ENCODE measurements at regions not wholly inside any gene's neighbourhood (a gene's known extent, or its start where the extent isn't known, plus 50 kb on each side); places are given as distances from the start of the nearest gene placed in this dataset.

- in situ Hi-C loops (cut with MboI; ENCODE audit: low pct_ligation_motif_present in 1 of 4, low pct_unique_long_range_greater_than_20kb in 1 of 4, low sequenced_read_pairs in 3 of 4) = no loop called here
- Histone ChIP-seq H3K27ac (no peak overlapping the region), H3K27me3 (no peaks in the 10 kb centered on the region), H3K36me3 (no peaks in the 10 kb centered on the region), H3K9me3 (no peaks in the 10 kb centered on the region), H3K4me1 (no peaks in the 10 kb centered on the region), H3K4me3 (no peak overlapping the region)
- 50 to 62% methylated on average over 1 of the region's 1 CpG for WGBS, 2 donors (ENCODE audit: low coverage in 1 of 2)
- no peak for DNase-seq
- intact Hi-C loops (cut with DNase I; ENCODE audit: low total_unique reads) = no loop called here
- TF ChIP-seq POLR2AphosphoS5 (IDR thresholded peaks at IDR 0.05) = no peak
These were observed 296.1 kb downstream of the EPHA4 start for GRCh38 chr2:221276033-221276432.

DNA sequence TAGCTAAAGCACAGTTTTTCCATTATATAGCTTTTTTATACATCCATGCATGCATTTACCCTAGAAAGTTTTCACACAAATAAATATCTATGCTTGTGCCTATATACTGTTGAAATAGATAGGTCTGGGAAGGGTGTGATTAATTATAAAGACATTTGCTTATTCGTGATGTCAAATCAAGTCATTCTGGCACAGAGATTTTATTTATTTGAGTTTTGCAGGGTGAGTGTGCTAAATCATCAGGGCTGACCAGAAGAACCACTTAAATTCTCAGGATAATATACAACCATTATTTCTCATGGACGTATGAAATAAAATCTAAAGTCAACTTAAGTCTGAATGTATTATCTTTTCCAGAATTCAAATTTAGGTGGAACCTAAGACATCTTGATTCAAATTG lies 295.5 kb downstream of the EPHA4 start:
- intact Hi-C loops (cut with DNase I; ENCODE audit: low total_unique reads) (no loop called here), in situ Hi-C loops (cut with MboI; ENCODE audit: low pct_ligation_motif_present in 1 of 4, low pct_unique_long_range_greater_than_20kb in 1 of 4, low sequenced_read_pairs in 3 of 4) (no loop called here)
- H3K4me3 ChIP-seq = no peak overlapping the region
- H3K36me3 ChIP-seq = no peaks in the 10 kb centered on the region
- no peaks in the 10 kb centered on the region for H3K4me1 ChIP-seq
- DNase-seq = no peak
- no peaks in the 10 kb centered on the region for H3K27me3 ChIP-seq
- 76 to 80% methylated on average over 2 of the region's 2 CpGs for WGBS, 2 donors (ENCODE audit: low coverage in 1 of 2)
- H3K27ac ChIP-seq = no peak overlapping the region
- TF ChIP-seq CTCF (IDR thresholded peaks at IDR 0.05) = no peak
- H3K9me3 ChIP-seq = no peaks in the 10 kb centered on the region

- H3K4me1 ChIP-seq = no peaks in the 10 kb centered on the region
- in situ Hi-C loops (cut with MboI; ENCODE audit: low pct_ligation_motif_present in 1 of 4, low pct_unique_long_range_greater_than_20kb in 1 of 4, low sequenced_read_pairs in 3 of 4) = no loop called here
- H3K9me3 ChIP-seq = no peaks in the 10 kb centered on the region
- WGBS, 2 donors (ENCODE audit: low coverage in 1 of 2) = 95 to 98% methylated on average over 2 to 4 of the region's 4 CpGs
- no peak overlapping the region for H3K4me3 ChIP-seq
- H3K36me3 ChIP-seq = no peaks in the 10 kb centered on the region
- no peaks in the 10 kb centered on the region for H3K27me3 ChIP-seq
- H3K27ac ChIP-seq = no peak overlapping the region
- DNase-seq = no peak
- intact Hi-C loops (cut with DNase I; ENCODE audit: low total_unique reads) = no loop called here
- no peak for TF ChIP-seq EP300 (IDR thresholded peaks at IDR 0.05; ENCODE audit: low read depth)
- TF ChIP-seq POLR2AphosphoS5 (IDR thresholded peaks at IDR 0.05) = no peak
- no peak for TF ChIP-seq POLR2A (IDR thresholded peaks at IDR 0.05)
- no peak for TF ChIP-seq CTCF (IDR thresholded peaks at IDR 0.05)
These were observed 289.7 kb downstream of the EPHA4 start for GRCh38 chr2:221282386-221282785.

DNA sequence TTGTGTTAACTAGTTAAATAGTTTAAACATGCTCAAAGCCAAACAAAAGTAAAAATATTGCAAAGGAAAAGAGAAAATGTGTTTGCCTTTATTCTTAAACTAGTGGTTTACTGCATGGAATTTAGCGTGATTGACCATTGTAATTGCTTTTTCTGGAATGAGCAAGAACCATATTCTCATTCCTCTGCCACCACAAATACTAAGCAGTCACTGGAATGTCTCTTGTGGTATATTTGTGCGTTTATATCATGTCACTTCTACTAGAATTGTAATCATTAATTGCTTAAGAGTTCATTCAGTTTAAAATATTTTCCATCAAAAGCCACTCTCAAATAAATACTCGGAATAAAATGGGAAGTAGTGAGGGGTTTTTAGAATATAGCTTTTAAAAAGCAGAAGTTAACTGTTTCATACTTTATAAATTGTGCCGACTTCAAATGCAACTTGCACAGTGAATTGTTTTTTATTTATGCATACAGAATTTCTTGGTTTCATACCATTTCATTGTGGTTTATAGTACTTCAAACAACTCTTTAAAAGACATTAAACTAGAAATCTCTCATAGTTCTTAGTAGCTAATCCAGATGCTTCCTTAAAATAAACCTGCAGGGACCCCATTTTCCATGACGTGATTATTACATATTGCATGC lies 288.1 kb downstream of the EPHA4 start:
- no peak overlapping the region for H3K27ac ChIP-seq
- H3K9me3 ChIP-seq = no peaks in the 10 kb centered on the region
- no peaks in the 10 kb centered on the region for H3K27me3 ChIP-seq
- no peak overlapping the region for H3K4me3 ChIP-seq
- no peak for DNase-seq
- H3K4me1 ChIP-seq = no peaks in the 10 kb centered on the region
- 61 to 68% methylated on average over 5 of the region's 5 CpGs for WGBS, 2 donors (ENCODE audit: low coverage in 1 of 2)
- no peaks in the 10 kb centered on the region for H3K36me3 ChIP-seq
- TF ChIP-seq CTCF (IDR thresholded peaks at IDR 0.05) (no peak), EP300 (IDR thresholded peaks at IDR 0.05; ENCODE audit: low read depth) (no peak), POLR2A (IDR thresholded peaks at IDR 0.05) (no peak), POLR2AphosphoS5 (IDR thresholded peaks at IDR 0.05) (no peak)
- in situ Hi-C loops (cut with MboI; ENCODE audit: low pct_ligation_motif_present in 1 of 4, low pct_unique_long_range_greater_than_20kb in 1 of 4, low sequenced_read_pairs in 3 of 4) (no loop called here), intact Hi-C loops (cut with DNase I; ENCODE audit: low total_unique reads) (no loop called here)

DNA sequence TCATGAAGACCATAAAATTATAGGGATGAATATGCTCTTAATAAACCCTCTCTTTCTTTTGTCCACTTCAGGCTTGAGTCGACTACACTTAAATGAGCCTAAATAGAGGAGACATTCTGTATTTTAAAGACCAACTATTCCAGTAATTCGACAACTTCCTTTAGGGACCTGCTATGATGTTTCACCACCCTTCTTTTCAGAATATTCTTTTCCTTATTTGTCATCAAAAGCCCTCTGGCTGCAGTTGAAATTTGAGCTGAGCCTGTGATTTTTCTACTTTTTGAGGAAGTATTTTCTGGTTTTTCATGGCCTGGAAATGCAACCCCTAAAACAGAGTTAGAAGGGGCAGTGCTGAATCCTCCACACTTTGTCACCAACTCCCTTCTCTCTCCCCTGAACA lies 287.0 kb downstream of the EPHA4 start:
- DNase-seq = no peak
- no peaks in the 10 kb centered on the region for H3K27me3 ChIP-seq
- in situ Hi-C loops (cut with MboI; ENCODE audit: low pct_ligation_motif_present in 1 of 4, low pct_unique_long_range_greater_than_20kb in 1 of 4, low sequenced_read_pairs in 3 of 4) = no loop called here
- no peak overlapping the region for H3K27ac ChIP-seq
- H3K4me1 ChIP-seq = no peaks in the 10 kb centered on the region
- H3K4me3 ChIP-seq = no peak overlapping the region
- H3K36me3 ChIP-seq = no peaks in the 10 kb centered on the region
- 75 to 100% methylated on average over 2 of the region's 2 CpGs for WGBS, 2 donors (ENCODE audit: low coverage in 1 of 2)
- TF ChIP-seq EP300 (IDR thresholded peaks at IDR 0.05; ENCODE audit: low read depth) (no peak), POLR2AphosphoS5 (IDR thresholded peaks at IDR 0.05) (no peak), POLR2A (IDR thresholded peaks at IDR 0.05) (no peak), CTCF (IDR thresholded peaks at IDR 0.05) (no peak)
- intact Hi-C loops (cut with DNase I; ENCODE audit: low total_unique reads) = no loop called here
- no peaks in the 10 kb centered on the region for H3K9me3 ChIP-seq

All from transverse colon (tissue), 4 donors.